ENCODE measurements at regions not wholly inside any gene's neighbourhood (a gene's known extent, or its start where the extent isn't known, plus 50 kb on each side); places are given as distances from the start of the nearest gene placed in this dataset.

GRCh38 chr2:122384768-122385333 lies 629.4 kb downstream of the TSN start:
- CTCF ChIA-PET = no interaction called here
- no peaks in the 10 kb centered on the region for H3K9me3 ChIP-seq (ENCODE audit: control insufficient read depth, insufficient read depth, low read depth, low read length)
- H3K27ac ChIP-seq (ENCODE audit: extremely low read depth, low read depth, low read length) = no peak overlapping the region
- POLR2A ChIA-PET = no interaction called here
- no peaks in the 10 kb centered on the region for H3K36me3 ChIP-seq (ENCODE audit: control insufficient read depth in 2 of 2, insufficient read depth in 1 of 2, low read length in 2 of 2)
- TF ChIP-seq ZXDB (tag by site-specific recombination; IDR thresholded peaks at IDR 0.05) = no peak
- 0 out of 2 replicates have a peak, but pooled peaks have one; percentile 59 for TF ChIP-seq TRIM28 (IDR thresholded peaks at IDR 0.05; ENCODE audit: borderline replicate concordance, low read length)
- peak; percentile 92 for TF ChIP-seq TCF7L2 (IDR thresholded peaks at IDR 0.05; ENCODE audit: borderline replicate concordance, low read depth, low read length)
- H3K4me3 ChIP-seq (ENCODE audit: low read depth, low read length) = no peak overlapping the region
- H3K4me1 ChIP-seq (ENCODE audit: control insufficient read depth, insufficient read depth, low read length) = 0 out of 2 replicates have a peak, but pooled peaks cover 3% of the 10 kb centered on the region

- TF ChIP-seq ZNF600 (tag by site-specific recombination; IDR thresholded peaks at IDR 0.05) = no peak
- TF ChIP-seq ZNF280D (tag by site-specific recombination; IDR thresholded peaks at IDR 0.05) = no peak
- TF ChIP-seq SETDB1 (IDR thresholded peaks at IDR 0.05; ENCODE audit: insufficient read length, low read length) = peak; percentile 99
- TF ChIP-seq ZNF664 (tag by site-specific recombination; IDR thresholded peaks at IDR 0.05) = no peak
- no peak for TF ChIP-seq SCRT2 (tag by site-specific recombination; IDR thresholded peaks at IDR 0.05)
- TF ChIP-seq ZNF133 (tag by site-specific recombination; IDR thresholded peaks at IDR 0.05) = no peak
- TF ChIP-seq YY2 (tag by site-specific recombination; IDR thresholded peaks at IDR 0.05) = no peak
- TF ChIP-seq ZNF555 (tag by site-specific recombination; conservative IDR thresholded peaks at IDR 0.05) = no peak
- Histone ChIP-seq H3K4me1 (ENCODE audit: control insufficient read depth, insufficient read depth, low read length) (0 out of 2 replicates have a peak, but pooled peaks cover 3% of the 10 kb centered on the region), H3K36me3 (ENCODE audit: control insufficient read depth in 2 of 2, insufficient read depth in 1 of 2, low read length in 2 of 2) (no peaks in the 10 kb centered on the region), H3K4me3 (ENCODE audit: low read depth, low read length) (no peak overlapping the region), H3K27ac (ENCODE audit: extremely low read depth, low read depth, low read length) (no peak overlapping the region), H3K9me3 (ENCODE audit: control insufficient read depth, insufficient read depth, low read depth, low read length) (no peaks in the 10 kb centered on the region)
- ChIA-PET POLR2A (no interaction called here), CTCF (no interaction called here)
These were observed 632.8 kb downstream of the TSN start for GRCh38 chr2:122388208-122388607.

- 0 out of 2 replicates have a peak, but pooled peaks cover 3% of the 10 kb centered on the region for H3K4me1 ChIP-seq (ENCODE audit: control insufficient read depth, insufficient read depth, low read length)
- no peaks in the 10 kb centered on the region for H3K9me3 ChIP-seq (ENCODE audit: control insufficient read depth, insufficient read depth, low read depth, low read length)
- H3K27ac ChIP-seq (ENCODE audit: extremely low read depth, low read depth, low read length) = no peak overlapping the region
- no peaks in the 10 kb centered on the region for H3K36me3 ChIP-seq (ENCODE audit: control insufficient read depth in 2 of 2, insufficient read depth in 1 of 2, low read length in 2 of 2)
- POLR2A ChIA-PET = no interaction called here
- no peak for TF ChIP-seq ZFP3 (tag by site-specific recombination; IDR thresholded peaks at IDR 0.05; ENCODE audit: low read depth)
- TF ChIP-seq ZSCAN30 (tag by site-specific recombination; IDR thresholded peaks at IDR 0.05) = no peak
- TF ChIP-seq ZNF473 (tag by site-specific recombination; IDR thresholded peaks at IDR 0.05) = no peak
- no peak for TF ChIP-seq ZNF501 (tag by site-specific recombination; IDR thresholded peaks at IDR 0.05)
- TF ChIP-seq ZNF664 (tag by site-specific recombination; IDR thresholded peaks at IDR 0.05) = no peak
- no peak for TF ChIP-seq ZNF580 (tag by site-specific recombination; IDR thresholded peaks at IDR 0.05)
- no peak for TF ChIP-seq ZNF624 (tag by site-specific recombination; IDR thresholded peaks at IDR 0.05)
- no peak for TF ChIP-seq KLF9 (tag by site-specific recombination; IDR thresholded peaks at IDR 0.05; ENCODE audit: low read depth)
- no peak for TF ChIP-seq SCRT1 (tag by site-specific recombination; IDR thresholded peaks at IDR 0.05; ENCODE audit: borderline replicate concordance)
- no peak for TF ChIP-seq ZNF223 (tag by site-specific recombination; IDR thresholded peaks at IDR 0.05)
- no peak for TF ChIP-seq ZNF555 (tag by site-specific recombination; conservative IDR thresholded peaks at IDR 0.05)
- no peak for TF ChIP-seq ZNF19 (tag by site-specific recombination; IDR thresholded peaks at IDR 0.05; ENCODE audit: low read depth)
- CTCF ChIA-PET = no interaction called here
- H3K4me3 ChIP-seq (ENCODE audit: low read depth, low read length) = no peak overlapping the region
These were observed 634.2 kb downstream of the TSN start for GRCh38 chr2:122389694-122390093.
